ENCODE measurements at regions not wholly inside any gene's neighbourhood (a gene's known extent, or its start where the extent isn't known, plus 50 kb on each side); places are given as distances from the start of the nearest gene placed in this dataset.

GRCh38 chr3:25056803-25057351 is 371.2 kb upstream of the RARB start:
- no peak for DNase-seq

DNA sequence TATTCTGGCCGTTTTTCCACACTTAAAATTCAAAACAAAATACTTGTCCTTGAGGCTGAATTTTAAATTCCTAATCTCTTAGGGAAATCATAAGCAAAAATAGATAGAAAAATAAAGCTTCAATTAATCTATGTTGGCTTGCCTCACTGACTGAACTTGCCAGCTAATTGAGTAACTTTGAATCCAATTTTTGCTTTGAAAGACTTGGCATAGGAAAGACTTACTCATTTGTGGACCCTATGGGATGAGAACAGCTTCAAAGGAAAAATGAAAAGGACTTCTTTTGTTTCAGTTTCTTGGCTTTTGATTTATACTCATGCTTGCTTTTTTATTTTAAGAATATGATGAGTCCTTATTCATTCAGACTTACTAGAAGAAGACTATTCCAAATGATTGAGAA is 370.7 kb upstream of the RARB start:
- DNase-seq = no peak

DNA sequence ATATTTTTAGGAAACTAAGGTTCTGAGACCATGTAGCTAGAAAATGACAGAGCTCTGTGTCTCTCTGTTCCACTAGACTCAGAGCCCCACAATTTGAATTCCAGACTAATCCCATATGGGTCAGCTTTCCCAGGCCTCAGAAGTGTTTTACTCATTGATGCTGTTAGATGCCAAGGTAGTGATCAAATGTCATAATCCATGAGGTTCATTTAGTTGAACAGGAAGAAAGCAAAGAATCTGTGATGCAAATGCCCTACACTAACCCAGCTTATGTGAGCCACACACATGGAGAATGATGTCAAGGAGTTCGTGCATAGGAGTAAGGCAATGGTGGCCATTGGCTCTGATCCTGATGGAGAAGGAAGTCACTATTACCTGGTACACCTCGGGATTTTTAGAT is 363.4 kb upstream of the RARB start:
- no peak for DNase-seq

DNA sequence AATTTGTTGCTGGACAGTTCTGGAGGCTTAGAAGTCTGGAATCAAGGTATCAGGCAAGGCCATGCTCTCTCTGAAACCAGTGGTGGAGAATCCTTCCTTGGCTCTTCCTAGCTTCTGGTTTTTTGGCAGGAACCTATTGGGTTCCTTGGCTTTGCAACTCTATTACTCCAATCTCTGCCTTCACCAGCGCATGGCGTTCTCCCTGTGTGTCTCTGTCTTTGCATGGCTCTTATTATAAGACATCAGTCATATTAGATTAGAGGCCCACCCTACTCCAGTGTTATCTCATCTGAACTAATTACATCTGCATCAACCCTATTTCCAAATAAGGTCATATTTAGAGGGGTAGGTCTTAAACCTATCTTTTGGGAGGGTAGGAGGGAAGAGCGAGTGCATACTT is 358.1 kb upstream of the RARB start:
- DNase-seq = no peak

GRCh38 chr3:25071846-25072245 is 356.2 kb upstream of the RARB start:
- no peak for DNase-seq

DNA sequence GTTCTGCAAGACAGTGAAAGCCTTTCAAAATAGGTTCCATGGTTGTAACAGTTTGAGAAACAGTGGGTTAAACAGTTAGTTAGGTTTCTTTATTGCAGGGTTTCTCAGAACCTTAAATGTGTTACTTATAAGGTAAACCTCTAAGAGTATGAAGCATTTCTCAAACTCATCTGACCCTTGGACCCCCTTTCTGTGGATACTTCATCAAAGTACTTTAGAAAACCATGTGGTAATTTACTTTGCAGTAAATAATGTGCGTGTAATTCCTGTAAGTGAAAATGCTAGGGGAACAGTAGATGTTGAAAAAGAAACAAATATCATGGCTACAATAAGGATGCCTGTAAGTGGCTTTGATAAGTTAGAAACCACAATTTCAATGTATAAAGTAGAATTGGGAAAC is 354.6 kb upstream of the RARB start:
- no peak for DNase-seq

GRCh38 chr3:25074149-25074548 is 353.9 kb upstream of the RARB start:
- DNase-seq = no peak

GRCh38 chr3:25080461-25080860 is 347.6 kb upstream of the RARB start:
- peak; percentile 11 for DNase-seq

GRCh38 chr3:25084016-25084415 is 344.0 kb upstream of the RARB start:
- no peak for DNase-seq

DNA sequence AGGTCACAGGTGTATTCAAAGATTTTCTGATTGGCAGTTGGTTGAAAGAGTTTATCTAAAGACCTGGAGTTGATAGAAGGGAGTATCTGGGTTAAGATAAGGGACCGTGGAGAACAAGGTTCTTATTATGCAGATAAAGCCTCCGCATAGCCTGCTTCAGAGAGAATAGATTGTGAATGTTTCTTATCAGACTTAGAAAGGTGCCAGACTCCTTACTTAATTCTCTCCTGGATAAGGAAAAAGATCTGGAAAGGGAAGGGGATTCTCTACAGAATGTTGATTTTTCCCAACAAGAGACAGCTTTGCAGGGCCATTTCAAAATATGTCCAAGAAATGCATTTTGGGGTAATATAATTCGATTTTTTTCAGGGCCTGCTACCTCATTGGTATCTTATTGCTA is 341.3 kb upstream of the RARB start:
- no peak for DNase-seq

GRCh38 chr3:25088284-25088683 is 339.8 kb upstream of the RARB start:
- no peak for DNase-seq

DNA sequence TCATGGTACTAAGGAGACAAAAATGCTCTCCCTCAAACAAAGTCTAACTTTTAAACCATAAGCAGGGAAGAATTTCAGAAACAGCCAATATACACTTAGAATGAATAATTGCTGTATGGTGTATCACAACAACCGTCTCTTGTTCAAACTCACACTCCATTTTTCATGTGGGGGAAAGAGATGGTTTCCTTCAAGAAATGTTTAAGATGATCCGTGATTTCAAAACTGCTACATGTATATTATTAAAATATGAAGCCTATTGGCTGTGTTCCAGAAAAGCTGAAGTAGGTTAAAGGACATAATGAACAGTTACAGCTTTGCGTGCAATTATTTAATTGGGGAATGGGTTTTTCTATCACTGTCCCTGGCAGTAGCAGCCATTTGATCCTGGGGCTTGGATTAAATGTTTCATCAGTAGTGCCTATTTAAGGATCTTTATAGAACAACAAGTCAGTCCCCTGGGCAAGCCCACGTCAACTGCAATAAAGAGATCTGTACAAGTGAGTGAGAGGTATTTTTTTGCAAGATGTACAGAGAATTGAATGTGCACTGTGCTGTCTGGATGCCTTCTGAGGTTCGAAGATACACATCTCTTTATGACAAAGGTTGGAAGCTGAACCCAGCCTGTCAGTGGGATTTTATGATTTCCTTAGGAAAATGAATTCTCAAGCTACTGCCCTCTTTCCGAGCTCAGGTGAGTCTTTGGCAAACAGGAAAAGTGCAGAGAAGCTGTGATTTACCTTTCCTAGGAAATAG is 337.2 kb upstream of the RARB start:
- no peak for DNase-seq

DNA sequence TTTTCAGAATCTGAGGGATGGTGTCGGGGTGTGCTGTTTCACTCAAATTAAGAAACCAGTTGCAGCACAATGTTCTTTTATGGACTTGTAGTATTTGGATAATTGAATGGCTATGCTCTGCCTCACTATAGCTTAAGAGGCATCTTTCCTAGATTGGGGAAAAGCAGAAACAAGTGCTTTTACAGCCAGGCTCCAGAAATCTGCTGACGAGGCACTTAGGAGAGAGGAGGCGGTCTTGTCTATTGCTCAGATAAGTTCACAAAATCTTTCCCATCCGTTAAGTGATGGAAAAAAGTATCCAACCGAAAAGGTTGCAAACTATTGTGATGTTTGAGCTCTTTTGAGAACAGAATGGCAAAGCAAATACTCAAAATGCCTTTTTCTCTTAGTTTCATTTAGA is 336.1 kb upstream of the RARB start:
- no peak for DNase-seq

DNA sequence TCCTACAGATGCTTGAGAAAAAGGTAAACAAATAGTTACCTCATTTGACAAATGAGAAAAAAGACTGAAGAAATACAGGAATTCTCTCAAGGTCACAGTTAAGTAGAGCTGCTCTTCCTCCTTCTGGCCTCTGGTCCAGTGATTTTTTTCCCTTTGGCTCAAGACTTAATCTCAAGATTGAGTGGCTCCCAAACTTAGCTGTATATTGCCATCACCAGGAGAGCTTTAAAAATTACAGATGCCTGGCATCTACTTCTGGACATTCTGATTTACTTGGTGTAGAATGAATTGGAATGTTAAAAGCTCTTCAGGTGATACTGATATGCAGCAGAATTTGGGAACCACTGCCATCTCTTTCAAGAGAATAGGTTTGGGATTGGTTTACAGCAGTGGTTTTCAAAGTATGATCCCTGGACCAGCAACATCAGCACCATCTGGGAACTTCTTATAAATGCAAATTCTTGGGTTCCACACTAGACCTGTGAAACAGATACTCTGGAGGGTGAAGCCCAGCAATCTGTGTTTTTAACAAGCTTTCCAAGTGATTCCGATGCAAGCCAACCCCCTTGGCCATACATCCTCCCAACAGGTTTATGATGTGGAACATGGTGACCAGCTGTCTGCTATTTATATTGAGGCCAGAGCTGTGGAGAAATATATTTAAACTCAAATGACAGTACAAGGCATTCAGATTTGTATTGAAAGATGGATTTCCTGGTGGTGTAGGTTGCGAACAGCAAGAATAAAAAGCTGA is 333.0 kb upstream of the RARB start:
- no peak for DNase-seq

DNA sequence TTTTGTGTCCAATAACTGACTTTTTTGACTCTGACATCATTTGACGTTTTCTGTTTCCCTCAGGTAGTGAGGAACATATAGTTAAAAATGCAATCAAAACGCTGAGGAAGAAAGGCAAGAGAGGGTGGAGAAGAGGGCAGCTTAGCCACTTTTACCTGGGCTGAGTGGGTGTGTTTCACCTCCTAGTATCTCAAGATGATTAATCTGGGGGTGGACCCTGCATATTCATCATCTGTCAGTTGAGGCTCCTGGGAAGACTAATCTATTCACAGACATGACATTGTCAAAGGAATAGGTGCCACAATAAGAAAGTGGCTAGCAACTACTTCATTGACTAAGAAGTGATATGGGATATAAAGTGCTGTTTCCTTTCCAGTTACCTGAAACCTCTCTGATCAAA is 331.5 kb upstream of the RARB start:
- DNase-seq = no peak

DNA sequence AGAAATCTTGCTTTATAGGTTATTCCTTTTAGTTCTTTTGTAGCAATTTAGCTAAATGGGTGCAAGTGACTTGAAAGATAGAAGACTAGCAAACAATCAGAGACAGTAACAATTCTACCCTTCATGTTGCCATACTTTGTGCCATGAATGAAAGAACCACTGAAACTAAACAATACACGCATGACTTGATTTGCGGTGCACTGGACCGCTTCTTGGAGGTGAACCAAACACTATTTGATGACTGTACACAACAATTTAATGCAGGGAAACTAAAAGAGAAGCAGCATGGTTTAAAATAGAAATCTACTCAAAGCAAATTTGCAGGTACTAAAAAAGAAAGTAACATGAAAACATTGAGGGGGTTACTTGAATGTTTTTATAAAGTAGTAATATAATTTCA is 331.0 kb upstream of the RARB start:
- no peak for DNase-seq

DNA sequence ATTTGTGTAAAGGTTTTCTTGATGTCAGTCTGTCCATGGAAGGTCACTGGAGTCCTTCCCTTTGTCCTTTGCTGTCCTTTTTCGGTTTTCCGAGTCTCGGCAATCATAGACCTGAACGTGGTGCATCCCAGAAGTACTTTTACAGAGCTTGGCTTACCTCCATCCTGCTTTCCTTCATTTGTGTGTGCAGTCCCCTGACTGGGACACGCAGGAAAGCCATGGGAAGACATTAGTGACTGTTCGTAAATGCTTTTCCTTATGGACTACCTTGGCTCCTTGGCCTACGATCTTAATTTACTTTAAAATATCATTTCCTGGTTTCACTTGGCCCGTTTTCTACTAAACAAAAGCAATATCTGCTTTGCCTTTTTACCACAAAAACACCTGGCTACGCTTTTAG is 328.4 kb upstream of the RARB start:
- DNase-seq = no peak

GRCh38 chr3:25103391-25103790 is 324.7 kb upstream of the RARB start:
- DNase-seq = no peak

GRCh38 chr3:25107918-25108617 is 320.0 kb upstream of the RARB start:
- DNase-seq = no peak

GRCh38 chr3:25110642-25111041 is 317.4 kb upstream of the RARB start:
- no peak for DNase-seq

- DNase-seq = no peak
These were observed 314.2 kb upstream of the RARB start for GRCh38 chr3:25113891-25114290.

DNA sequence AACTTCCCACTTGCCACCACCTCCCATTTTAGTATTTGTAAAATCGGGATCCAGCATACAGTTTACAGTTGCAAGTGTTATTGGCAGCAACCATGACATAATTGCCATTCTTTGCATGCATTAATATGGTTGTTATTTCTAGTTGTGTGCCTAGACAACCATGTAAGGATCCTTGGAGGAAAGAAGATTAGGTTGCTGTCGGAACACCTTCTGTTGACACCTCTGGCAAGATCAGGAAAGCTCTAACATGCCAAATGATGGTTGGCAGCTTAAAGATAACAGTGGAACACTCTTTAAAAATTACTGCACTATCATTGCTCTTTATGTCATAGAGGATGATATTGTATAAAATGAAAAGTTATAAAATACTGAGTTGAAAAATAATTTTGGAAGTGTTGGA is 313.5 kb upstream of the RARB start:
- no peak for DNase-seq

DNA sequence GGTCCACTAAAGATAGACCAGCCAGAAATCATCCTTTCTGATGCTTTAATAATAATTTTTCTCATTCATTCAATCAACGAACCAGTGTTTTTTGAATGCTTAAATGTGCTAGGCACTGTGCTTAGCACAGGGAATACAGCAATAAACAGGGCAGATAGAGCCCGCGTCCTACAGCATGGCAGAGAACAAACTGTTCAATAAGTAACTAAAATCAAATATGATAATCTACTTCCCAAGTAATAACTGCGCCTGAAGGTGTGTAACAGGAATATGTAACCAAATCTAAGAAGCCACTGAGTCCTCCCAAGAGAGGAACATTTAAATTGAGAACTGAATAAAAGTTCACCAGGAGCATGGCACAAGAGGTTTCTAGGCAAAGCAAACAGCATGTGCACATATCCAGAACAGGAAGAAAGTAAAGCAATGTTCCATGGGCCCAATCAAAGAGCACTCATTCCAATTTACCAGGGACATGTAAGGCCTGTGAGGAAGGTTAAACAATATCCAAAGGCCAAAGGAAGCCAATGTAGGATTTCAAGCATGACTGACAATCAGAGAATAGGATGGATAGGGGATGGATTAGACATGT is 311.0 kb upstream of the RARB start:
- DNase-seq = no peak

Data from suppressor macrophage treated with lipopolysaccharide for 4 hours (primary cell).